ENCODE measurements at regions not wholly inside any gene's neighbourhood (a gene's known extent, or its start where the extent isn't known, plus 50 kb on each side); places are given as distances from the start of the nearest gene placed in this dataset.

DNA sequence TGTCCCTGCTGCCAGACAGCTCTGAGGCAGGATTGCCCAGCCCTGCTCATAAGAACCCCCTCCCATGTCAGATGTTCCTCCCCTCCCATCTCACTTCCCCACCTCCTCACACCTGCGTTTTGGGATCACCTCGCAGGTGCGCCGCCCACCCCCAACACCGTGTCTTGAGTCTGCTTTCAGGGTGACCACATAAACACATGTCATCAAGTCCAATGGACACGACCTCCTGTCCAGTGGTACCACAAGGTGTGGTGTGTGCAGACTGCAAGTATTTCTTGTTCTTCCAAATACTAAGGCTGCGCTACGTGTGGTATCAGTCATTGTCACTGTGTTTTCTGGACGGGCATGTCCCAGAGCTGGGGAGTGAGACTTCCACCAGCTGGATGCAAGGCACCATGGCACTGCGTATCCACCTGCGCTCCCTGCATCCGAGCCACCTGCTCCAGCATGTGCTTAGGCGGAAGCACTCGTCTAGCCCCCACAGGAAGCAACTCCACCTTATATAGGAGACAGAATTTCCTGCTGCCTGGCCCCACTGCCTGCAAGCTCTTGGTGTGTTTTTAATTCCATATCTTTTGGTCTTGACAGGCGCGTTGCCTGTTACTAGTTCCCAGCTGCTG is 119.7 kb upstream of the NXT1 start:
- ATAC-seq, result no peak

GRCh38 chr20:23229989-23230388 is 120.6 kb upstream of the NXT1 start:
- no peak for ATAC-seq

DNA sequence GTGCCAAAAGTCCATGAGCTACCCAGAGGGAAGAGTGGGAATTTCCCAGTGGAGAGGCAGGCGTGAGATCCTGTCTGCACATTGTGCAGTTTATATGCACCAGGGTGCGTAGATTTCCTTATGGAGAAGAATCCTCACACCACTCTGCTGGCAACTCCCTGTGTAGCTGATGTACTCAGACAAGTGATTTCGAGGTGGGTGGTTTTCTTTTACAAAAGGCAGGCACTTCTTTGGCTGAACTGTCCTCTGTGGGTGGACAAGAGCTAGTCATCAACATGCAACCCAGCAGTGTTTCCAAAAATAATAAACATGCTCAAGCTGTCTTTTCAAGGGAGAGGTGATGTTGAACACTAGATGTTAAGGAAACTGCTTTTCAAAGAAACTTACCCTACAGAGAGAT is 121.7 kb upstream of the NXT1 start:
- no peak for ATAC-seq

GRCh38 chr20:23227976-23228375 is 122.6 kb upstream of the NXT1 start:
- no peak for ATAC-seq

GRCh38 chr20:23227274-23227673 is 123.3 kb upstream of the NXT1 start:
- ATAC-seq, result no peak

GRCh38 chr20:23226612-23227265 is 123.9 kb upstream of the NXT1 start:
- no peak for ATAC-seq

GRCh38 chr20:23225407-23226060 is 125.1 kb upstream of the NXT1 start:
- no peak for ATAC-seq

DNA sequence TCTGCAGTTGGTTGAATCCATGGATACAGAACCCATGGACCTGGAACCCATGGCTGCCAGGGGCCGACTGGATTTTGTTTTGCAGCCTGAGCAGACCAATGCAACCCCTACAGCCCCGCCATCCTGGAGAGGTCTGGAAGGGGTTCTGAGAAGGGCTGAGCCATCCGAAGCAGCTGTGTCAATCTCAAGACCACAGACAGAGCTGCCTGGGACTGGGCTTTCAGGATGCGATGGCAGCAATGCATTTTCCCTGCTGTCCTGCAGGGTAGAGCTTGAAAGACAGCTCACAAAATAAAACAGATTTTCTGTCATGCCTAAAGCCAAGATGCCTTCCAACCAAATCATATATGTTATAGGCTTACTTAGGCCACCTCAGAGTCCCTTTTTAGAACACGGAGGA is 125.8 kb upstream of the NXT1 start:
- ATAC-seq, result no peak

DNA sequence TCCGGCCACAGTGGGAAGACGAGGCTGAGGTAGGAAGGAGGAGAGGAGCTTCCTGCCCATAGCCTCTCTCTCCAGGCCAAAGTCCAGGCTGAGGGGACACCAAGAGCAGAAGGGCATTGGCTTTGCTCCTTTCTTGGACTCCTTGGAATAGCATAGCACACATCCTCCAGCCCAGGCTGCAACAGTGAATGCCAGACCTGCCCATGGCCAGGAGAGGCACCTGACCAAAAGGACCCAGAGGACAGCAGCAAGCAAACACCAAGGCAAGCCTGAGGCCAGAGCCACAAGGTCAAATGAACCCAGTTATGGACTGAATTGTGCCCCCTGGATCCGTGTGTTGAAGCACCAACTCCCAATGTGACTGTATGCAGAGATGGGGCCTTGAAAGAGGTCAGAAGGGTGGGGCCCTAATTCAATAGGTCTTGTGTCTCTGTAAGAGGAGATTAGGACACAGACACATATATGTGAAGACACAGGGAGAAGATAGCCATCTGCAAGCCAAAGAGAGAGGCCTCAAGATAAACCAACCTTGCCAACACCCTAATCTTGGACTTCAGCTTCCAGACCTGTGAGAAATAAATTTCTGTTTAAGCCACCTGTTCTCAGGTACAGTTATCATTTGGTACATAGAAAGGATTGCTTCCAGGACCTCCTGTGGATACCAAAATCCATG is 126.5 kb upstream of the NXT1 start:
- no peak for ATAC-seq

GRCh38 chr20:23222531-23223200 is 127.9 kb upstream of the NXT1 start:
- ATAC-seq, result no peak

- no peak for ATAC-seq
Measured at GRCh38 chr20:23217023-23217422, 130.9 kb upstream of the CD93 start.

- ATAC-seq, result no peak
Measured at GRCh38 chr20:23215344-23215995, 129.3 kb upstream of the CD93 start.

DNA sequence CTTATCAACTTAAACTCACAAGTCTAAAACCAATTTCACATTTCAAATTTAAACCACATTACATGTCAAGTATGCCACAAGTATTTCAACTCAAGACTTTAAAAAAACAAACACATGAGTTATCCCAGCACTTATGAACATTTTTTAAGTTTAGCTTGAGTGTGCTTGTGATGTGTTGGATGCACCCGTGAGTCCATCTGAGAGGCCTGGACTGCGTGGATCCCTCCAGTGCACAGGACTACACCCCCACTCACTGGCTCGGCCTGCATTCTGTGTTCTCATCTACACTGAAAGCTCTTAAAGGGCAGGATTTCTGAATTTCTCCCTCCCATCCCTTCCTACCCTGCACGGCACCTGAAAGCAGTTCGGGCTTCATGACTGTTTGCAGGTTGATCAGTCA is 128.8 kb upstream of the CD93 start:
- no peak for ATAC-seq

DNA sequence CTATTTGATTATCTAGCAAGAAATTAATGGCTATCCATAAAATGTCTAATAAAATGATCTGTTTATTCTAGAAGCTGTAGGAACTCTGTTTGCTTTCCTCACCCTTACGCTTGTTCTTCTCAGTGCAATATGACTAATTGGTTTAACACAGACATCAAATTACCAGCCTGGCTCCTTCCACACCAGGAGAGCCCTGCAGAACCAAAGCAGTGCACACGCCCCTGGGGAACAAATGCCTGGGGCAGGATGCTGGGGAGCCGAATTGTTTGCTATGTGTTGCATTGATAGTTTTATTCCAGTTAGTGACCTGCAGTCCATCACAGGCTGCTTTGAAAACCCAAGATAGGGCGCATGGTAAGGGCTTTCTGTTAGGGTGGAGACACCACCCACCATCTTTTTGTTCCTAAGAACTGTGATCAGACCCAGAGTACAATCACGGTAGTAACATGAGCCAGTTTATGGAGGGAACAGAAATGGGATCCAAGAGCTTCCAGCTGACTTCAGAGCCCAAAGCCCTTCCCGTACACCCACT is 126.4 kb upstream of the CD93 start:
- ATAC-seq, result no peak

- no peak for ATAC-seq
Measured at GRCh38 chr20:23212011-23212410, 125.9 kb upstream of the CD93 start.

- ATAC-seq, result no peak
Measured at GRCh38 chr20:23211164-23211563, 125.0 kb upstream of the CD93 start.

GRCh38 chr20:23207826-23208540 is 121.9 kb upstream of the CD93 start:
- no peak for ATAC-seq

- no peak for ATAC-seq
Measured at GRCh38 chr20:23206995-23207394, 120.9 kb upstream of the CD93 start.

DNA sequence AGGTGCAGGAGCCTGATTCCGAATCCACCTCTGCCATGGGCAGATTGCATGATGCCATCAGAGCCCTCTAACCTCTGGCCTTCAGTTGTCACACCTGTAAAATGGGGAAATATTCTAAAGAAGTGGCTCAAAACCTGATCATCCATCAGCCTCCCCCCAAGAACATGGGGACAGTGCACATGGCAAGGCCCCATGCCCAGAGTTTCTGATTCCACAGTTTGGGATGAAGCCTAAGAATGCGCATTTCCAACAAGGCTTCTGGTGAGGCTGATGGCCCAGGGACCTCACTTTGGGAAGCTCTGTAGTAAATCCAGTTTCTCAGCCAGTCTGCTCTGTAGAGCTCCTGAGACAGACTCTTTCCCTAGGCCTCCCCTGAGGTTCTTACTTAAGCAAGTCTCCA is 119.9 kb upstream of the CD93 start:
- no peak for ATAC-seq

- no peak for ATAC-seq
Measured at GRCh38 chr20:23205611-23206041, 119.5 kb upstream of the CD93 start.

DNA sequence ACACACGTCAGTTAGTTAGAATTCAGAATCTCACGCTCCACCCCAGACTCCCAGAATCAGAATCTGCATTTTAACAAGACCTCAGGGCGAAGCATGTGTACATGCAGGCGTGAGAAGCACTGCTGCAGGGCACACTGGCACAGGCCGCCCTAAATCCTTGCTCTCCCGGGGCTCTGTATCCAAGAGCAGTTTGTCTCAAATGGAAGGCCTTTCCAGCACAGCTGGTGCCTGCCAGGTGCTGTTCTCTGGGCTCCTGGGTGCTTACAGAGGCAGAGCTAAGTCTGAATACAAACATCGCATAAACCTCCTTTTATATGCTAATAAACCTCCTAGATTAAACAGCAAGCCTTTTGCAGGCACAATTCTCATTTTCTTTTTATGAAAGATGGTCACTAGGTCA is 119.1 kb upstream of the CD93 start:
- ATAC-seq, result no peak
